HCT116 (cell line): ENCODE measurements at regions not wholly inside any gene's neighbourhood (a gene's known extent, or its start where the extent isn't known, plus 50 kb on each side); places are given as distances from the start of the nearest gene placed in this dataset.

Source experiments
- ATAC-seq: fragments of 200-7000 bp; cut with Tn5 transposase; 2 replicates; pipeline ENCODE4 v1.9.1; 2020; ENCODE audit warnings: mild to moderate bottlenecking, moderate library complexity
- BruUV-seq: library from RNA; stranded (reverse); fragments of 400-500 nt; replicated peaks from 2 replicates; lab custom pipeline; 2021; lab: Mats Ljungman, UMichigan
- CTCF ChIA-PET: fragments of 300-600 bp; sonication (Branson Sonifier 250); formaldehyde crosslinking; loops from one replicate; lab custom pipeline; 2021; ENCODE audit warnings: antibody characterized with exemption; lab: Charles Lee
- POLR2A ChIA-PET: fragments of 300-600, 350-600 bp; sonication (Branson Sonifier 250); formaldehyde crosslinking; loops from one replicate; lab custom pipeline; 2021; ENCODE audit warnings: antibody characterized with exemption; lab: Charles Lee
- RAD21 ChIA-PET, 2 experiments: fragments of 300-600 bp; sonication (Branson Sonifier 250); formaldehyde crosslinking; loops; one replicate each; lab custom pipeline; 2023; ENCODE audit warnings: low total read pairs in 2 of 2; ENCODE audit not compliant: uncharacterized antibody in 2 of 2, unreplicated experiment in 2 of 2, low non-redundant PET in 1 of 2; lab: Charles Lee
- DNase-seq: peaks from one replicate; pipeline ENCODE4 v3.0.0-alpha.2; 2010; ENCODE audit warnings: low read depth, low spot score
- H2AFZ ChIP-seq: fragments of 200-600 bp; shearing (Covaris generic), sonication (generic); 2 replicates; pipeline ENCODE4 v1.6.1; 2017; ENCODE audit warnings: low read depth, mixed run types, mixed read lengths, antibody characterized with exemption, low read length; ENCODE audit not compliant: poor library complexity, severe bottlenecking
- H3K27ac ChIP-seq: 2 replicates; pipeline ENCODE4 v1.5.1; 2012; ENCODE audit warnings: low read depth, low read length
- H3K27me3 ChIP-seq: fragments of 200-600 bp; sonication (generic); 2 replicates; pipeline ENCODE4 v1.6.1; 2016; ENCODE audit warnings: mixed run types, low read length, mixed read lengths; ENCODE audit not compliant: insufficient read depth
- H3K36me3 ChIP-seq, 2 experiments: fragments of 200-500 bp in 1 of 2; fragments of 200-600 bp in 1 of 2; sonication (Bioruptor generic) in 1 of 2; sonication (generic) in 1 of 2; 2 replicates each; pipeline versions ENCODE4 v1.5.1 to v1.6.1; 2014 to 2016; ENCODE audit warnings: low read length in 2 of 2, inconsistent platforms in 1 of 2, mixed read lengths in 1 of 2, mixed run types in 1 of 2; ENCODE audit not compliant: insufficient read depth in 2 of 2, control insufficient read depth in 1 of 2
- H3K4me1 ChIP-seq, 2 experiments: fragments of 200-600 bp in 1 of 2; sonication (generic) in 1 of 2; 2 replicates each; pipeline versions ENCODE4 v1.5.1 to v1.6.1; 2012 to 2017; ENCODE audit warnings: low read length in 2 of 2, inconsistent platforms in 1 of 2, mild to moderate bottlenecking in 1 of 2, mixed read lengths in 1 of 2, mixed run types in 1 of 2, moderate library complexity in 1 of 2; ENCODE audit not compliant: insufficient read depth in 2 of 2, control insufficient read depth in 1 of 2
- H3K4me2 ChIP-seq: fragments of 200-600 bp; sonication (generic); 2 replicates; pipeline ENCODE4 v1.6.1; 2017; ENCODE audit warnings: mixed run types, low read length, mixed read lengths
- H3K4me3 ChIP-seq, 2 experiments: fragments of 200-600 bp in 1 of 2; sonication (generic) in 1 of 2; replicated peaks in 1 of 2; 2 replicates each; pipeline ENCODE4 v1.5.1; 2011 to 2016; ENCODE audit warnings: low read length in 2 of 2, control low read depth in 1 of 2, low read depth in 1 of 2, mild to moderate bottlenecking in 1 of 2, mixed read lengths in 1 of 2, mixed run types in 1 of 2
- H3K79me2 ChIP-seq: fragments of 200-600 bp; sonication (generic); 2 replicates; pipeline ENCODE4 v1.6.1; 2017; ENCODE audit warnings: mild to moderate bottlenecking, mixed run types, low read length, moderate library complexity, mixed read lengths; ENCODE audit not compliant: insufficient read depth
- H3K9ac ChIP-seq: fragments of 200-600 bp; sonication (generic); 2 replicates; pipeline ENCODE4 v1.6.1; 2016; ENCODE audit warnings: low read length, mixed read lengths
- H3K9me2 ChIP-seq: fragments of 200-600 bp; sonication (generic), shearing (Covaris generic); 2 replicates; pipeline ENCODE4 v1.6.1; 2017; ENCODE audit warnings: mixed run types, mild to moderate bottlenecking, moderate library complexity; ENCODE audit not compliant: insufficient read depth
- H3K9me3 ChIP-seq, 2 experiments: fragments of 200-500 bp in 1 of 2; fragments of 200-600 bp in 1 of 2; sonication (Bioruptor generic) in 1 of 2; sonication (generic) in 1 of 2; 2 replicates each; pipeline ENCODE4 v1.6.1; 2014 to 2017; ENCODE audit warnings: low read length in 2 of 2, mixed read lengths in 2 of 2, inconsistent platforms in 1 of 2, low read depth in 1 of 2, mild to moderate bottlenecking in 1 of 2, mixed run types in 1 of 2, moderate library complexity in 1 of 2; ENCODE audit not compliant: control insufficient read depth in 1 of 2, insufficient read depth in 1 of 2
- H4K20me1 ChIP-seq: fragments of 200-600 bp; sonication (generic), shearing (Covaris generic); 2 replicates; pipeline ENCODE4 v1.6.1; 2017; ENCODE audit warnings: mixed run types, mild to moderate bottlenecking, moderate library complexity; ENCODE audit not compliant: insufficient read depth
- CBX3 ChIP-seq: IDR thresholded peaks from 2 replicates; pipeline ENCODE4 v1.6.1; 2012; ENCODE audit warnings: low read depth
- CEBPB ChIP-seq: IDR thresholded peaks from 2 replicates; pipeline ENCODE4 v1.6.1; 2012; ENCODE audit warnings: low read depth
- EGR1 ChIP-seq: IDR thresholded peaks from 2 replicates; pipeline ENCODE4 v1.6.1; 2012; ENCODE audit warnings: low read depth
- EZH2 ChIP-seq: fragments of 200-600 bp; sonication (generic); IDR thresholded peaks from 2 replicates; pipeline ENCODE4 v1.6.1; 2017; ENCODE audit warnings: antibody characterized with exemption, mixed run types
- EZH2phosphoT487 ChIP-seq: fragments of 200-600 bp; IDR thresholded peaks from 2 replicates; pipeline ENCODE4 v1.6.1; 2018; ENCODE audit warnings: antibody characterized with exemption, borderline replicate concordance
- FOSL1 ChIP-seq: IDR thresholded peaks from 2 replicates; pipeline ENCODE4 v1.6.1; 2012; ENCODE audit warnings: low read depth
- MAX ChIP-seq: IDR thresholded peaks from 2 replicates; pipeline ENCODE4 v1.6.1; 2012
- POLR2A ChIP-seq: IDR thresholded peaks from 2 replicates; pipeline ENCODE4 v1.7.0; 2011; ENCODE audit warnings: borderline replicate concordance; ENCODE audit not compliant: insufficient read depth, insufficient read length; ENCODE audit errors: extremely low read depth
- POLR2AphosphoS5 ChIP-seq: IDR thresholded peaks from 2 replicates; pipeline ENCODE4 v1.6.1; 2011; ENCODE audit warnings: mild to moderate bottlenecking, low read depth, low read length, moderate library complexity
- RAD21 ChIP-seq: IDR thresholded peaks from 2 replicates; pipeline ENCODE4 v1.6.1; 2012; ENCODE audit warnings: low read depth, mild to moderate bottlenecking
- REST ChIP-seq: IDR thresholded peaks from 2 replicates; pipeline ENCODE4 v1.6.1; 2012; ENCODE audit warnings: low read depth
- SIN3A ChIP-seq: IDR thresholded peaks from 2 replicates; pipeline ENCODE4 v1.6.1; 2012; ENCODE audit warnings: low read depth
- SRF ChIP-seq: IDR thresholded peaks from 2 replicates; pipeline ENCODE4 v1.6.1; 2012; ENCODE audit warnings: low read depth
- YY1 ChIP-seq: IDR thresholded peaks from 2 replicates; pipeline ENCODE4 v1.6.1; 2011; ENCODE audit warnings: low read length, low read depth, moderate library complexity, mild to moderate bottlenecking; ENCODE audit not compliant: insufficient replicate concordance; ENCODE audit errors: extremely low read depth
- ZNF274 ChIP-seq: fragments of 200-500 bp; sonication (Bioruptor generic); IDR thresholded peaks from 2 replicates; pipeline ENCODE4 v1.6.1; 2014; ENCODE audit warnings: mild to moderate bottlenecking, low read depth, low read length, inconsistent platforms
- intact Hi-C: fragments of 100-400 bp; cut with micrococcal nuclease; formaldehyde crosslinking; loops from 2 replicates; pipeline ENCODE4 v1.10.0; 2022
- TF ChIP-seq, protein P1 (sequence below): IDR thresholded peaks from 2 replicates; pipeline ENCODE4 v1.6.1; 2011; ENCODE audit warnings: mild to moderate bottlenecking, low read length, moderate library complexity; ENCODE audit not compliant: insufficient replicate concordance; ENCODE audit errors: extremely low read depth
- TF ChIP-seq, protein P2 (sequence below): IDR thresholded peaks from 2 replicates; pipeline ENCODE4 v1.6.1; 2012

GRCh38 chrX:4485912-4486311 is 772.5 kb upstream of the PRKX start:
- no peak for DNase-seq
- Histone ChIP-seq H2AFZ (no peak overlapping the region), H3K9me3 (no peaks in the 10 kb centered on the region), H3K4me3 (no peak overlapping the region), H4K20me1 (no peaks in the 10 kb centered on the region), H3K79me2 (no peaks in the 10 kb centered on the region), H3K36me3 (no peaks in the 10 kb centered on the region), H3K9me2 (no peaks in the 10 kb centered on the region), H3K4me1 (no peaks in the 10 kb centered on the region), H3K4me2 (no peak overlapping the region), H3K9ac (no peak overlapping the region), H3K27ac (no peak overlapping the region), H3K27me3 (no peaks in the 10 kb centered on the region)
- BruUV-seq: no TSS peak
- RAD21 ChIA-PET: no interaction called here
- CTCF ChIA-PET: no interaction called here
- POLR2A ChIA-PET: no interaction called here
- intact Hi-C loops: no loop called here
- ATAC-seq: no peak
- TF ChIP-seq MAX (no peak), RAD21 (no peak), REST (no peak), EGR1 (no peak), EZH2 (no peak), CEBPB (no peak), YY1 (no peak), FOSL1 (no peak), SIN3A (no peak), SRF (no peak), POLR2AphosphoS5 (no peak), EZH2phosphoT487 (no peak), POLR2A (no peak), ZNF274 (no peak), CBX3 (no peak)
- TF ChIP-seq, protein P1, sequence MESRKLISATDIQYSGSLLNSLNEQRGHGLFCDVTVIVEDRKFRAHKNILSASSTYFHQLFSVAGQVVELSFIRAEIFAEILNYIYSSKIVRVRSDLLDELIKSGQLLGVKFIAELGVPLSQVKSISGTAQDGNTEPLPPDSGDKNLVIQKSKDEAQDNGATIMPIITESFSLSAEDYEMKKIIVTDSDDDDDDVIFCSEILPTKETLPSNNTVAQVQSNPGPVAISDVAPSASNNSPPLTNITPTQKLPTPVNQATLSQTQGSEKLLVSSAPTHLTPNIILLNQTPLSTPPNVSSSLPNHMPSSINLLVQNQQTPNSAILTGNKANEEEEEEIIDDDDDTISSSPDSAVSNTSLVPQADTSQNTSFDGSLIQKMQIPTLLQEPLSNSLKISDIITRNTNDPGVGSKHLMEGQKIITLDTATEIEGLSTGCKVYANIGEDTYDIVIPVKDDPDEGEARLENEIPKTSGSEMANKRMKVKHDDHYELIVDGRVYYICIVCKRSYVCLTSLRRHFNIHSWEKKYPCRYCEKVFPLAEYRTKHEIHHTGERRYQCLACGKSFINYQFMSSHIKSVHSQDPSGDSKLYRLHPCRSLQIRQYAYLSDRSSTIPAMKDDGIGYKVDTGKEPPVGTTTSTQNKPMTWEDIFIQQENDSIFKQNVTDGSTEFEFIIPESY: no peak
- TF ChIP-seq, protein P2, sequence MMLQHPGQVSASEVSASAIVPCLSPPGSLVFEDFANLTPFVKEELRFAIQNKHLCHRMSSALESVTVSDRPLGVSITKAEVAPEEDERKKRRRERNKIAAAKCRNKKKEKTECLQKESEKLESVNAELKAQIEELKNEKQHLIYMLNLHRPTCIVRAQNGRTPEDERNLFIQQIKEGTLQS: no peak
